ENCODE measurements at regions not wholly inside any gene's neighbourhood (a gene's known extent, or its start where the extent isn't known, plus 50 kb on each side); places are given as distances from the start of the nearest gene placed in this dataset.

- TF ChIP-seq CTCF (IDR thresholded peaks at IDR 0.05; ENCODE audit: extremely low read depth in 1 of 2, insufficient read depth in 1 of 2, low read depth in 1 of 2, low read length in 2 of 2) (no peak), JUN (IDR thresholded peaks at IDR 0.05; ENCODE audit: borderline replicate concordance, insufficient read depth, insufficient read length, low read depth) (no peak), POLR2AphosphoS5 (IDR thresholded peaks at IDR 0.05; ENCODE audit: insufficient read depth, low read depth, low read length) (no peak), MYC (IDR thresholded peaks at IDR 0.05; ENCODE audit: low read depth, low read length) (no peak)
Observed at GRCh38 chr19:13581576-13581975, 75.3 kb upstream of the CACNA1A start.
